ENCODE measurements at regions not wholly inside any gene's neighbourhood (a gene's known extent, or its start where the extent isn't known, plus 50 kb on each side); places are given as distances from the start of the nearest gene placed in this dataset.

GRCh38 chr11:105193260-105193659, 53.7 kb upstream of the CARD18 start:
- no peak for DNase-seq (ENCODE audit: low read depth in 2 of 2)

DNA sequence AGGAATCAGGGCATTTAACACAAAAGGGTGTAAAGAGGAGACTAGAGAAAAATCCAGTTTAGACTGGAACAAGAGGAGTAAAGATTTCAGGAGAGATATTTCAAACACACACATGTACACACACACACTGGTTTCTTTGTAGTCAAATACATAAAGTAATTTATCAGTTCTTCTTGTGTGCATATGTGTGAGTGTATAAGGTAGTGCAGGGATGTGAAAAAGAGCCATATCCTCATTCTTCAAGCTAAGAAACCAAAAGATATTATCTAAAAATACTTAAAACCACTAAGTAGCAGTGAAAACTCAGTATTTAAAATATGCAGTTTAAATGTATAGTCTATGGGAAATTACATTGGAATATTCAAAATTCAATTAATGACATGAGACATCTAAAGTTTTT, 52.5 kb upstream of the CARD18 start:
- DNase-seq (ENCODE audit: low read depth in 2 of 2): no peak

DNA sequence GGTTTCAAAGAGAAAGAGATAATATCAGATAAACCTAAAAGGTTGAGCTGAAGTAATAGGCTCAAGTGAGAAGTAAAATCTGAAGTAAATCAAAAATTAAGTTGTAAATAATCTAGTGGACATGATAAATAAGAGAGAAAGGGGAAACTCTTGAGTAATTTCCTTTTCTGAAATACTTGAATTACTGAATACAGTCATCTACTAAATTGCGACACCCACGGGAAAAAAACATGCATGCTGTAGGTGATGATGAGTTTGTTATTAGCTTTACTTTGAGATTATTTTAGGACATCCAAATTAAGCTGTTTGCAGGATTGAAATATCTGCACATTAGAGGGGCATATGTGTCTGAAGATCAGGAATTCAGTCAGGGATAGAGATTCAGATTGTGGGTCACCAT, 50.0 kb upstream of the CARD18 start:
- no peak for DNase-seq (ENCODE audit: low read depth in 2 of 2)

Data from stimulated activated CD8-positive, alpha-beta memory T cell treated with anti-CD3 and anti-CD28 coated beads, Interleukin-15, amount 100 ng/mL, for 48 hours (primary cell).